ENCODE measurements at regions not wholly inside any gene's neighbourhood (a gene's known extent, or its start where the extent isn't known, plus 50 kb on each side); places are given as distances from the start of the nearest gene placed in this dataset.

GRCh38 chr3:66789580-66790237 is 208.4 kb upstream of the KBTBD8 start:
- no TSS peak for BruUV-seq (replicated peaks)
- H3K4me3 ChIP-seq (ENCODE audit: low read depth, low read length, poor library complexity, severe bottlenecking), result no peak overlapping the region
- no peaks in the 10 kb centered on the region for H3K27me3 ChIP-seq (replicated peaks; ENCODE audit: insufficient read depth, low read depth, low read length, poor library complexity)
- intact Hi-C loops (cut with micrococcal nuclease; ENCODE audit: unreplicated experiment), result no loop called here
- H3K36me3 ChIP-seq (ENCODE audit: insufficient read depth, low read length, poor library complexity, severe bottlenecking), result no peaks in the 10 kb centered on the region
- H3K4me1 ChIP-seq (ENCODE audit: insufficient read depth, low read length, poor library complexity, severe bottlenecking), result peaks cover 11% of the 10 kb centered on the region
- H3K27ac ChIP-seq (ENCODE audit: low read depth, low read length, poor library complexity, severe bottlenecking), result no peak overlapping the region
- TF ChIP-seq CTCF (conservative IDR thresholded peaks at IDR 0.05; ENCODE audit: low read depth, low read length), result no peak
- TF ChIP-seq EZH2 (IDR thresholded peaks at IDR 0.05; ENCODE audit: borderline replicate concordance, low read depth, low read length, poor library complexity, severe bottlenecking), result no peak
- DNase-seq (ENCODE audit: low spot score), result no peak
- POLR2A ChIA-PET (ENCODE audit: low non-redundant PET), result no interaction called here
- H3K9me3 ChIP-seq (ENCODE audit: low read depth, low read length, poor library complexity, severe bottlenecking), result no peaks in the 10 kb centered on the region
- CTCF ChIA-PET, result no interaction called here

GRCh38 chr3:66792086-66792485 is 206.0 kb upstream of the KBTBD8 start:
- POLR2A ChIA-PET (ENCODE audit: low non-redundant PET), result no interaction called here
- H3K36me3 ChIP-seq (ENCODE audit: insufficient read depth, low read length, poor library complexity, severe bottlenecking), result no peaks in the 10 kb centered on the region
- no peak overlapping the region for H3K27ac ChIP-seq (ENCODE audit: low read depth, low read length, poor library complexity, severe bottlenecking)
- H3K27me3 ChIP-seq (replicated peaks; ENCODE audit: insufficient read depth, low read depth, low read length, poor library complexity), result no peaks in the 10 kb centered on the region
- H3K4me3 ChIP-seq (ENCODE audit: low read depth, low read length, poor library complexity, severe bottlenecking), result no peak overlapping the region
- CTCF ChIA-PET, result no interaction called here
- intact Hi-C loops (cut with micrococcal nuclease; ENCODE audit: unreplicated experiment), result no loop called here
- peaks cover 11% of the 10 kb centered on the region for H3K4me1 ChIP-seq (ENCODE audit: insufficient read depth, low read length, poor library complexity, severe bottlenecking)
- DNase-seq (ENCODE audit: low spot score), result no peak
- no TSS peak for BruUV-seq (replicated peaks)
- H3K9me3 ChIP-seq (ENCODE audit: low read depth, low read length, poor library complexity, severe bottlenecking), result no peaks in the 10 kb centered on the region
- TF ChIP-seq EZH2 (IDR thresholded peaks at IDR 0.05; ENCODE audit: borderline replicate concordance, low read depth, low read length, poor library complexity, severe bottlenecking) (no peak), CTCF (conservative IDR thresholded peaks at IDR 0.05; ENCODE audit: low read depth, low read length) (no peak)

GRCh38 chr3:66795365-66795764 is 202.7 kb upstream of the KBTBD8 start:
- no peaks in the 10 kb centered on the region for H3K9me3 ChIP-seq (ENCODE audit: low read depth, low read length, poor library complexity, severe bottlenecking)
- H3K4me3 ChIP-seq (ENCODE audit: low read depth, low read length, poor library complexity, severe bottlenecking), result no peak overlapping the region
- H3K27me3 ChIP-seq (replicated peaks; ENCODE audit: insufficient read depth, low read depth, low read length, poor library complexity), result no peaks in the 10 kb centered on the region
- no TSS peak for BruUV-seq (replicated peaks)
- ChIA-PET CTCF (no interaction called here), POLR2A (ENCODE audit: low non-redundant PET) (no interaction called here)
- H3K4me1 ChIP-seq (ENCODE audit: insufficient read depth, low read length, poor library complexity, severe bottlenecking), result peaks cover 11% of the 10 kb centered on the region
- H3K27ac ChIP-seq (ENCODE audit: low read depth, low read length, poor library complexity, severe bottlenecking), result no peak overlapping the region
- intact Hi-C loops (cut with micrococcal nuclease; ENCODE audit: unreplicated experiment), result no loop called here
- TF ChIP-seq EZH2 (IDR thresholded peaks at IDR 0.05; ENCODE audit: borderline replicate concordance, low read depth, low read length, poor library complexity, severe bottlenecking), result no peak
- no peak for TF ChIP-seq CTCF (conservative IDR thresholded peaks at IDR 0.05; ENCODE audit: low read depth, low read length)
- DNase-seq (ENCODE audit: low spot score), result no peak
- no peaks in the 10 kb centered on the region for H3K36me3 ChIP-seq (ENCODE audit: insufficient read depth, low read length, poor library complexity, severe bottlenecking)
